Activated CD4-positive, alpha-beta T cell treated with anti-CD3 and anti-CD28 coated beads, Interleukin-2, amount 10 ng/mL, durations not matched to agents 7 days and 5 days (primary cell): ENCODE measurements at regions not wholly inside any gene's neighbourhood (a gene's known extent, or its start where the extent isn't known, plus 50 kb on each side); places are given as distances from the start of the nearest gene placed in this dataset.

ENCODE experiments used
- CTCF ChIA-PET: fragments of 350-600 bp; sonication (Branson Sonifier 250); formaldehyde crosslinking; loops from one replicate; lab custom pipeline; 2021; ENCODE audit warnings: antibody characterized with exemption; lab: Charles Lee
- POLR2A ChIA-PET: fragments of 350-600 bp; sonication (Branson Sonifier 250); formaldehyde crosslinking; loops from one replicate; lab custom pipeline; 2021; ENCODE audit warnings: antibody characterized with exemption; lab: Charles Lee
- DNase-seq: peaks from one replicate; pipeline ENCODE4 v3.0.0-alpha.2; 2020
- H3K27ac Mint-ChIP-seq: one replicate; pipeline ENCODE4 v1.8.0; 2021; ENCODE audit warnings: mild to moderate bottlenecking, moderate library complexity, mixed read lengths
- H3K27me3 Mint-ChIP-seq: one replicate; pipeline ENCODE4 v1.8.0; 2021; ENCODE audit warnings: mixed read lengths
- H3K36me3 Mint-ChIP-seq: one replicate; pipeline ENCODE4 v1.8.0; 2021; ENCODE audit warnings: low read depth, mixed read lengths
- H3K4me1 Mint-ChIP-seq: one replicate; pipeline ENCODE4 v1.8.0; 2021; ENCODE audit warnings: mixed read lengths
- H3K4me3 Mint-ChIP-seq: one replicate; pipeline ENCODE4 v1.8.0; 2021; ENCODE audit warnings: mild to moderate bottlenecking, moderate library complexity, mixed read lengths
- H3K9me3 Mint-ChIP-seq: one replicate; pipeline ENCODE4 v1.8.0; 2021; ENCODE audit warnings: mixed read lengths

DNA sequence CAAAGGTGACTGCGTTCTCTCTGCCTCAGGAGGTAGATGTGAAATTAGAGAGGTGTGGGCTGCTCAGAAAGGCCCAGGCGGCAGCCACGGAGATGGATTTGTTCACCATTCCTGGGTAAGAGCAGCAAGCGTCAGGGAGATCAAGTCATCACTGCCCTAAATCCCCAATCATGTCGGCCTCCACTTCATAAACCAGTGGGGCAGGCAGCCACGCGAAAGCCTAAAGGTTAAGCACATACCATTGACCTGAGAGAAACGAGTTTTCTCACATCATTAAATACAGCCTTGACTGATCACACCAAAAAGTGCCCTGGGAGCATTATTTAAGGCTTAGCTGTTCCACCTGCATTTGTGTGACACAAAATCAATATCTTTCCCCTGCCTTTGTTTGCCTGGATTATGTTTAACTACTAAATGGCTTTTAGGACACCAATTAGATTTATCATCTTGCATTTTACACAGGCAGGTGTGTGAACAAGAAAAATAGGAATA, 50.7 kb upstream of the FOXB1 start:
- ChIA-PET POLR2A (no interaction called here), CTCF (interaction anchor here (1.3 kb wide), 1 partner anchor 33 kb away, joined by 3 read pairs; no protein-coding TSS in a partner anchor)
- peaks cover 14% of the 10 kb centered on the region for H3K4me1 Mint-ChIP-seq
- peaks cover 24% of the 10 kb centered on the region for H3K9me3 Mint-ChIP-seq
- no peak overlapping the region for H3K4me3 Mint-ChIP-seq
- H3K27me3 Mint-ChIP-seq, result peaks cover 23% of the 10 kb centered on the region
- no peak for DNase-seq
- H3K27ac Mint-ChIP-seq, result no peak overlapping the region
- H3K36me3 Mint-ChIP-seq, result peaks cover 5% of the 10 kb centered on the region

DNA sequence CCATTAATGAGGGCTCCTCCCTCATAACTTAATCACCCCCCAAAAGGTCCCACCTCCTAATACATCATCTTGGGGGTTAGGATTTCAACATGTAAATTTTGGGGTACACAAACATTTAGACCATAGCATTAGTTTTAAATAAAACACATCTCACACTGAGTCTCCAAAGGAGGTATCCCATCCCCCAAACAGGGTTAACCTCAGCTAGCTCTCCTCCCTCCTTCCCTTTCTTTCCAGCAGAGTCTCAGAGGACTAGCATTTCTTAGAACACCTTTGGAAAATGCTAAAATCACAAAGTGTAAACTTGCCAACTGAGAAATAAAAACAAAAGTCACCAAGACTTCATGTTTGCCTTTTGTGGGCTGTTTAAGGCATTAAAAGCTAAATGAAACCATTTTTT, 51.2 kb upstream of the FOXB1 start:
- DNase-seq, result no peak
- Mint-ChIP-seq H3K27ac (no peak overlapping the region), H3K4me1 (peaks cover 10% of the 10 kb centered on the region), H3K36me3 (peaks cover 5% of the 10 kb centered on the region), H3K27me3 (peaks cover 23% of the 10 kb centered on the region), H3K9me3 (peaks cover 19% of the 10 kb centered on the region), H3K4me3 (no peak overlapping the region)
- ChIA-PET CTCF (interaction anchor here (1.3 kb wide), 1 partner anchor 32 kb away, joined by 3 read pairs; no protein-coding TSS in a partner anchor), POLR2A (no interaction called here)

DNA sequence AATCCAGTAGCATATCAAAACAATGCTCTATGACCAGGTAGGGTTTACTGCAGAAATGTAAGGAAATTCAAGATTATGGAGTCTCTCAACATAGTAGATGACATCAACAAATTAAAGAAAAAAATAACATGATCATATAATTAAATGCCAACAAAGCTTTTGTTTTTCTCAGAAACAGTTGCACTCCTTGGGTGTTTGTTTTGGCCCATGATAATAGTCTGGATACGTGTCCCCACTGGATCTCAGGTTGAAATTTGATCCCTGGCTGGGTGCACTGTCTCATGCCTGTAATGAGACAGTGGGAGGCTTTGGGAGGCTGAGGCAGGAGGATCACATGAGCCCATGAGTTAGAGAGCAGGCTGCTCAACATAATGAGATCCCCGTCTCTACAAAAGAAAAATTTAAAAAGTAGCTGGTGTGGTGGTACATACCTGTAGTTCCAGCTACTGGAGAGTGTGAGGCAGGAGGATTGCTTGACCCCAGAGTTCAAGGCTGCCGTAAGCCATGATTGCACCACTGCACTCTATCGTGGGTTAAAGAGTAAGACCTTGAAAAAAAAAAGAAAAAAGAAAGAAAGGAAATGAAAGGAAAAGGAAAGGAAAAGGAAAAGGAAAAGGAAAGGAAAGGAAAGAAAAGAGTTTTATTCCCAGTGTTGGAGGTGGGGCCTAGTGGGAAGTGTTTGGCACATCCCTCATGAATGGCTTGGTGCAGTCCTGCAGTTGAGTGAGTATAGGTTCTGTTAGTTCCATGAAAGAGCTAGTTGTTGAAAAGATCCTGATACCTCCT, 53.3 kb upstream of the FOXB1 start:
- H3K36me3 Mint-ChIP-seq, result no peaks in the 10 kb centered on the region
- no peak overlapping the region for H3K4me3 Mint-ChIP-seq
- H3K9me3 Mint-ChIP-seq, result peaks cover 5% of the 10 kb centered on the region
- POLR2A ChIA-PET, result no interaction called here
- CTCF ChIA-PET, result interaction anchor here (1.1 kb wide), 1 partner anchor 9 kb away, joined by 3 read pairs; no protein-coding TSS in a partner anchor
- peaks cover 9% of the 10 kb centered on the region for H3K4me1 Mint-ChIP-seq
- peaks cover 17% of the 10 kb centered on the region for H3K27me3 Mint-ChIP-seq
- no peak for DNase-seq
- no peak overlapping the region for H3K27ac Mint-ChIP-seq

DNA sequence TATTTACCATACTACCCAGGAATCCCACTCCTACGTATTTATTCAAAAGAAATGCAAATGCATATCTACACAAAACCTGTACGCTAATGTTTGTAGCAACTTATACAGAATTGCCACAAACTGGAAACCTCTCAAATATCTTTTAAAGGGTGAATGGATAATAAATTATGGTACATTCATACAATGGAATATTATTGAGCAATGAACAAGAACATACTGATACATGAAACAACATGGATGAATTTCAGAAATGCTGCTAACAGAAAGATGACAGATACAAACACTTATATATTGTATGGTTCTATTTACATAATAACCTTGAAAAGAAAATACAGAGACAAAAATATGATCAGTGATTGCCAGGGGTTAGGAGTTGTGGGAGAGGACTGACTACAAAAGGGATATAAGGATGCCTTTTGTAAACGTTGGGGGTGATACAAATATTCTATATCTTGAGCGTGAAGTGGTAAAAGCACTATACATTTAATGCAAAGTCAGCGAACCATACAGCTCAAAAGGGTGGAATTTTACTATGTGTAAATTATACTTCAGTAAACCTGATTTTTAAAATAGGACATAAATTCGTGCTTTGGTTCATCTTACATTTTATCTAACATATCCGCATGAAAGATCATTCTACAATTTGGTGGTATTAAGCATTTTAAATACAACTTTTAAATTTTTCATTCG, 55.0 kb upstream of the FOXB1 start:
- DNase-seq, result no peak
- POLR2A ChIA-PET, result no interaction called here
- H3K4me1 Mint-ChIP-seq, result peaks cover 9% of the 10 kb centered on the region
- no peaks in the 10 kb centered on the region for H3K36me3 Mint-ChIP-seq
- H3K27ac Mint-ChIP-seq, result no peak overlapping the region
- CTCF ChIA-PET, result no interaction called here
- peaks cover 5% of the 10 kb centered on the region for H3K9me3 Mint-ChIP-seq
- H3K27me3 Mint-ChIP-seq, result peaks cover 15% of the 10 kb centered on the region
- H3K4me3 Mint-ChIP-seq, result no peak overlapping the region

DNA sequence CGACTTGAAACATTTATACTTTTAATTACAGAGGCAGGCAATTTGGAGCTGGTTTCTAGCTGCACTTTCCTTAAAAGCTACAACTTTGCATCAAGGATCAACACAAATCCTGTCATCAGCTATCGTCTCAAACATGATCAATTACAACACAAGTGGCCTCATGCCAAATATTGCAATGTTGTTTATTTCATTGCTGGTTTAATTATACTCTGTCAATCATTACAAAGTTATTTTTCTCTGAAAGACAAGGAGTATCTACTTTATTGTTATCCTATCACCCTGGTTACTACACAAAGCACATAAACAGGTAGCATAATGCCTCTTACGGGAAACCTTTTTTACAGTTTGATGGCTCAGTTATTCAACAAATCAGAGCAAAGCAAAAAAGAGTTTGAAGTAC, 58.0 kb upstream of the FOXB1 start:
- H3K4me1 Mint-ChIP-seq, result peaks cover 9% of the 10 kb centered on the region
- no peak overlapping the region for H3K4me3 Mint-ChIP-seq
- POLR2A ChIA-PET, result no interaction called here
- CTCF ChIA-PET, result no interaction called here
- H3K27ac Mint-ChIP-seq, result no peak overlapping the region
- no peaks in the 10 kb centered on the region for H3K36me3 Mint-ChIP-seq
- peaks cover 2% of the 10 kb centered on the region for H3K9me3 Mint-ChIP-seq
- H3K27me3 Mint-ChIP-seq, result peaks cover 11% of the 10 kb centered on the region
- no peak for DNase-seq

DNA sequence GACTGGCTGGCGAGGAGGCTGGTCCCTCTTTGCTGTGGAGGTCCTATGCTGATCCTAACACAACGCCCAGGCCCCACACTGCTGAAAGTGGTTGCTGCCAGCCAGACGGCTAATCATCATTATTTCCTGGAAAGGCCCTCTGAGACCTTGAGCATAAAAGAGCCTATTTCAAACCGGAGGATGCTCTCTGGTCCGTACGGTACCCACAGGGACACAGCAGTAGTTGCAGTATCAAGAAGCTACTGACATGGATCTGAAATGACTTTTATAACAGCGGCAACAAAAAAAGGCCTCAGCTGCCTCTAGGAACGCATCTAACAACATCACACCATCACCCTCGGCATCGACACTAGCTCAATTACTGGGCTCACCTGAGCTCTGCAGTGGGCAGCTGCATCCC, 59.1 kb upstream of the FOXB1 start:
- Mint-ChIP-seq H3K4me1 (peaks cover 9% of the 10 kb centered on the region), H3K27ac (no peak overlapping the region), H3K9me3 (peaks cover 2% of the 10 kb centered on the region), H3K27me3 (peaks cover 11% of the 10 kb centered on the region), H3K36me3 (no peaks in the 10 kb centered on the region), H3K4me3 (no peak overlapping the region)
- CTCF ChIA-PET, result interaction anchor here (1.1 kb wide), 1 partner anchor 27 kb away, joined by 5 read pairs; no protein-coding TSS in a partner anchor
- POLR2A ChIA-PET, result no interaction called here
- no peak for DNase-seq

DNA sequence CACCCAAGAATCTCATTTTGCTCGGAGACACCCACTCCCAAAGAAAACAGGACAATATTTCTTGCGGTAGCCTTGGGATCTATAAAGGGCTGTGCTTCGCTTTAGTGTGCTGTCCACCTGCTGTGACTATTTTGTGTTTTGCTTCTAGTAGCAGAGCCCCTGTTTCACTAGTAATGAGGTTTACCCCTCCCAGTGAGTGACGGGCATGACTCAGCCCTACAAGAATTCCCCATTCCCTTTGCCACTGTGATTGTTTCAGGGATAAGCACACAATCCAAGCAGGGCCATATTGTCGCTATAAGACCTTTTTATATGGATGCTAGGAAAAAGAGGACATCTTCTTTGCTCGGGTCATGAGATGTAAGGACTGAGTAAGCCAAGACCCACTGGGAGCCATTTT, 62.5 kb upstream of the FOXB1 start:
- POLR2A ChIA-PET, result no interaction called here
- CTCF ChIA-PET, result interaction anchor here (1.6 kb wide), 1 partner anchor 10 kb away, joined by 3 read pairs; no protein-coding TSS in a partner anchor
- H3K36me3 Mint-ChIP-seq, result no peaks in the 10 kb centered on the region
- no peak for DNase-seq
- no peaks in the 10 kb centered on the region for H3K4me1 Mint-ChIP-seq
- H3K27ac Mint-ChIP-seq, result no peak overlapping the region
- no peak overlapping the region for H3K4me3 Mint-ChIP-seq
- peaks cover 5% of the 10 kb centered on the region for H3K27me3 Mint-ChIP-seq
- H3K9me3 Mint-ChIP-seq, result no peaks in the 10 kb centered on the region

DNA sequence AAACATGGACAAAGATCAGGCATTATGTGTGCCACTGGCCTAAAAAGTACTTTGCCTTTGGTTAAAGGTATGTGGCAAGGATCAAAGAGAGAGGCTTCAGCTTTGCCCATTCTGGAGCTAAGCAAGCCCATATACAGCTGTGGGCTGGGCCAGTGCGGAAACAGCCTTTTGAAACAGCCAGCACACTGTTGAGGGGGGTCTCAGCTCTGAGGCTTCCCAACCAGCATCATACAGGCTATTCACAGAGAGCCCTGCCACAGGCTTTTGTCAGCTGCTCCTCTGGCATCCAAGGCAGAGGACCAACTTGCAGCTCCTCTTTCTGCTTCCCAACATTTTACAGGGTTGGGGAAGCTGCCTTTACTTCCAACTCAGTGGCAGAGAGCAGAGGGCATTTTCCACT, 63.2 kb upstream of the FOXB1 start:
- DNase-seq, result no peak
- Mint-ChIP-seq H3K4me1 (no peaks in the 10 kb centered on the region), H3K4me3 (no peak overlapping the region), H3K9me3 (no peaks in the 10 kb centered on the region), H3K36me3 (no peaks in the 10 kb centered on the region), H3K27me3 (peaks cover 6% of the 10 kb centered on the region), H3K27ac (no peak overlapping the region)
- CTCF ChIA-PET, result no interaction called here
- POLR2A ChIA-PET, result no interaction called here

DNA sequence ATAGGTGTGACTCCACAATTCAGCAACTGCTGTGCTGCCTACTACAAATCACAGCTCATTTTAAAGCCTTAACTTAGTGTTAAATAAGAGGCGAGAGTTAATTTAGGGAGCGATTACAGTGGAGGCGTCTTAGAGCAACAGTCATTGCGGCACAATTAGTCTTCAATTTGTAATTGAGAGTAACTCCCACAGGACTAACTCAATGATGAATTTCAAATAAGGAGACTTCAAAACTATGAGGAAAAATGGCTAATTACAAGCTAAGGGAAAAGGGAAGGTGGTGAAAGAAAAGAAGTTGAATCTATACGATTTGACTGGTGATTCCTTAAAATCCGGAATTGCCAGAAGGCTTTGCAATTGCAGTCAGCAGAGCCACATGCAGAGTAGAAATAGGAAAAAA, 63.7 kb upstream of the FOXB1 start:
- no peak for DNase-seq
- no peaks in the 10 kb centered on the region for H3K9me3 Mint-ChIP-seq
- no peaks in the 10 kb centered on the region for H3K4me1 Mint-ChIP-seq
- H3K27ac Mint-ChIP-seq, result no peak overlapping the region
- H3K27me3 Mint-ChIP-seq, result peaks cover 7% of the 10 kb centered on the region
- H3K4me3 Mint-ChIP-seq, result no peak overlapping the region
- ChIA-PET POLR2A (no interaction called here), CTCF (no interaction called here)
- no peaks in the 10 kb centered on the region for H3K36me3 Mint-ChIP-seq

DNA sequence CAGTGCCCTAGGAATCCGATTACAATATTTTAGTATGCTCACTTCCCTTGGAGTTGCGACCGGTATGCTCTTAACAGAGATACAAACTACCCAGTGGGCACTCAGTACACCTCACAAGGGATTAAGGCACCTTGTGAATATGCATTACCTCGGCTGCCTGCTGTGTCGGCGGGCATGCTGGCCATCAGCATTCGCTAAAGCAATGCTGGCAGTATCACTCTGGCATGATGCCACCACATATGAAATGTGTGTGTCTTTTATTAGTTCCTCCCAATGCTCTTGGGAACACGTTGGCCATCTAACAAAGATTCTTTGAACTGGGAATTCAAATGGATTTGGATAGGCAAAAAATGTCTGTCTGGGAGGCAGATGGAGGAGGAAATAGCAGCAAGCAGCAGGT, 67.4 kb upstream of the FOXB1 start:
- Mint-ChIP-seq H3K27me3 (peaks cover 23% of the 10 kb centered on the region), H3K4me3 (no peak overlapping the region), H3K36me3 (no peaks in the 10 kb centered on the region), H3K27ac (no peak overlapping the region), H3K9me3 (no peaks in the 10 kb centered on the region), H3K4me1 (no peaks in the 10 kb centered on the region)
- ChIA-PET POLR2A (no interaction called here), CTCF (no interaction called here)
- no peak for DNase-seq

DNA sequence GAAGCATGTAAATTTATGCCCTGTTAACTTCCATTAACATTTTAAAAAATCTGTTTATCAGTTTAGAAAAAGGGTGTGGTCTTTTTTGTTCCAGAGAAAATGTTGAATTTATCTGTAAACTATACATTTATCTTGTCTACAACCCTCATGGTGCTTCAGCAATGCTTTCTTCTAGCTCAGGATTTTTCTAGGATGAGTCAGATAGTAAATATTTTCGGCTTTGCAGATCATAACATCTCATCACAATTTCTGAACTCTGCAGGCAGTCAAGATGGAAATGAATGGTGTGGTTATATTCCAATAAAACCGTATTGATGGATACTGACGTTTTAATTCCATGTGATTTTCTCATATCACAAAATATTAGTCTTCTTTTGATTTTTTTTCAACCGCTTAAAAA, 70.5 kb upstream of the FOXB1 start:
- Mint-ChIP-seq H3K4me1 (no peaks in the 10 kb centered on the region), H3K27ac (no peak overlapping the region), H3K36me3 (no peaks in the 10 kb centered on the region), H3K9me3 (no peaks in the 10 kb centered on the region), H3K27me3 (peaks cover 23% of the 10 kb centered on the region), H3K4me3 (no peak overlapping the region)
- ChIA-PET POLR2A (no interaction called here), CTCF (interaction anchor here (1.2 kb wide), 1 partner anchor 17 kb away, joined by 3 read pairs; no protein-coding TSS in a partner anchor)
- DNase-seq, result no peak

DNA sequence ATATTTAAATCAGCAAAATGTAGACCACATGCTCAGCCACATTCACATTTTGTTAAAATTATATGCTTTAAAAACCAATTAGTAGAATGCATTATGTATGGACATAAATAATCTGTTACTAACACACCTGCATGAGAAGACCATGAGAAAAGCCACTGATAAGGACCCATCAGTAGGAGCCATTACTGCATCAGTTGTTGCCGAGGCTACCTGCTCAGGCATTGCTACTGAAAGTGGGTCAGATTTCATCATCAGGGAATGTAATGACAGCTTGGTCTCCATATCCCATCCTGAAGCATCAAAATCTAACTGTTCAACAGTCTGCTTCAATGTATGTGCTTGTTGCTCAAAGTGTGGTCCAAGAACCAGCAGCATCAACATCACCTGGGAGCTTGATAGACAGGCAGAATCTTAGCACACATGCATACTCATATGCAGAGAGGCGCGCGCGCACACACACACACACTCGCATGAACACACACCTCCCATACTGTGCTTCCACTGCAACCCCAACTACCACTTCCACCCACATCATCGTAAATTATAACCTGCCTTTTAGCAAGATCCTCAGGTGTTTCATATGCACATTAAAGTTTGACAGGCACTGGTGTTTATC, 72.4 kb upstream of the FOXB1 start:
- no peak overlapping the region for H3K4me3 Mint-ChIP-seq
- ChIA-PET CTCF (interaction anchor here (1.6 kb wide), 1 partner anchor 12 kb away, joined by 6 read pairs; no protein-coding TSS in a partner anchor), POLR2A (no interaction called here)
- H3K27ac Mint-ChIP-seq, result no peak overlapping the region
- H3K9me3 Mint-ChIP-seq, result no peaks in the 10 kb centered on the region
- peaks cover 31% of the 10 kb centered on the region for H3K27me3 Mint-ChIP-seq
- H3K36me3 Mint-ChIP-seq, result no peaks in the 10 kb centered on the region
- no peaks in the 10 kb centered on the region for H3K4me1 Mint-ChIP-seq
- no peak for DNase-seq
